Posterior cingulate gyrus (tissue), 11 donors: ENCODE measurements at regions not wholly inside any gene's neighbourhood (a gene's known extent, or its start where the extent isn't known, plus 50 kb on each side); places are given as distances from the start of the nearest gene placed in this dataset.
A peak's percentile ranks its signal among the peaks of the same experiment; 100 is the strongest.
"Not testable (repeated sequence)": the region's sequence is repeated elsewhere in the genome, so short reads cannot be mapped to it uniquely, and the experiment has no call there.

Experiments
- DNase-seq, 10 donors: peaks; one replicate each; pipeline versions ENCODE4 v3.0.0 to v3.0.0-alpha.2; 2020 to 2021; ENCODE audit warnings: mixed read lengths in 3 of 10
- intact Hi-C: fragments of 100-400 bp; cut with DNase I; formaldehyde crosslinking; loops from one replicate; pipeline ENCODE4 v1.15.1; 2023

DNA sequence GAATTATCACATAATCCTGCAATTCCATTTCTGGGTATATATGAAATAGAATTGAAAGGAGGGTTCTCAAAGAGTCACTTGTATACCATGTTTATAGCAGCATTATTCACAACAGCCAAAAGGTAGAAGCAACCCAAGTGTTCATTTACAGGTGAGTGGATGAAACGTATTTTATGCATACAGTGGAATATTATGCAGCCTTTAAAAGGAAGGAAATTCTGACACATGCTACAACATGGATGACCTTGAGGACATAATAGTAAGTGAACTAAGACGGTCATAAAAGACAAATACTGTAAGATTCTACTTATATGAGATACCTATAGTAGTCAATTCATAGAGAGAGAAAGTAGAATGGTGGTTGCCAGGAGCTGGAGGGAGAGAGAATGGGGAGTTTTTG is 110.8 kb upstream of the LIPC start:
- DNase-seq, result no peak
- intact Hi-C loops, result no loop called here

DNA sequence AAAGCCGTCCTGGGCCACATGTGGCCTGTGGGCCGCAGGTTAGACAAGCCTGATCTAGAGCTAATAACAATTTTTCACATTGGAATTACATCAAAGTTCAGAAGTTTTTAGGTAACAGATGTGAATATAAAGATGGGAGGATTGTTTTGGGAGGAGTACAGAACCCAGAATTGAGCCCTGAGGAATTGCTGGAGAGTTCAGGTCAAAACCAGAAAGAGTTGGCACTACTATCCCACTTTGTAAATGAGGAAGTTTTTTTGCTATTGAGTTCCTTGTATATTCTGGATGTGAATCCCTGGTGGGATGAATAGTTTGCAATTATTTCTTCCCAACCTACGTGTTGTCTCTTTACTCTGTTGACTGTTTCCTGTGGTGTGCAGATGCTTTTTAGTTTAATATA is 109.5 kb upstream of the LIPC start:
- intact Hi-C loops, result no loop called here

DNA sequence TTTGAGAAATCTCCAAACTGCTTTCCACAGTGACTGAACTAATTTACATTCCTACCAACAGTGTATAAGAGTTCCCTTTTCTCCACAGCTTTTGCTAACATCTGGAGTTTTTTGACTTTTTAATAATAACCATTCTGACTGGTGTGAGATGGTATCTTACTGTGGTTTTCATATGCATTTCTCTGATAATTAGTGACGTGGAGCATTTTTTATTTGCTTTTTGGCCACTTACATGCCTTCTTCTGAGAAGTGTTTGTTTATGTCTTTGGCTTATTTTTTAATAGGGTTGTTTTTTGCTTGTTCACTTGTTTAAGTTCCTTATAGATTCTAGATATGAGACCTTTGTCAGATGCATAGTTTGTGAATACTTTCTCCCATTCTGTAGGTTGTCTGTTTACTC is 108.5 kb upstream of the LIPC start:
- DNase-seq, intact Hi-C loops: not testable (repeated sequence)

More for the DNA sequence above, 109.5 kb upstream of the LIPC start:
- no peak for DNase-seq

- intact Hi-C loops, result no loop called here
- DNase-seq, result no peak
These were observed 107.3 kb upstream of the LIPC start for GRCh38 chr15:58324533-58324932.

DNA sequence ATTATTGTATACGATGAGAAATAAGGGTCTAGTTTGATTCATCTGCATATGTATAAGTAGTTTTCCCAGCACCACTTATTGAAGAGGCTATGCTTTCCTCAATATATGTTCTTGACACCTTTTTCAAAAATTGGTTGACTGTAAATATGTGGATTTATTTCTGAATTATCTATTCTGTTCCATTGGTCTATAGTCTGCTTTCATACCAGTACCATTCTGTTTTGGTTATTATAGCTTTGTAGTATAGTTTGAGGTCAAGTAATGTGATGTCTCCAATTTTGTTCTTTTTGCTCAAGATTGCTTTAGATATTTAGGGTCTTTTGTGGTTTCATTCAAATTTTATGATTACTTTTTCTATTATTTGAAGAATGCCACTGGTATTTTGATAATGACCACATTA is 103.8 kb upstream of the LIPC start:
- intact Hi-C loops, result no loop called here
- DNase-seq, result no peak

GRCh38 chr15:58329211-58329610 is 102.6 kb upstream of the LIPC start:
- intact Hi-C loops, result no loop called here
- no peak for DNase-seq

DNA sequence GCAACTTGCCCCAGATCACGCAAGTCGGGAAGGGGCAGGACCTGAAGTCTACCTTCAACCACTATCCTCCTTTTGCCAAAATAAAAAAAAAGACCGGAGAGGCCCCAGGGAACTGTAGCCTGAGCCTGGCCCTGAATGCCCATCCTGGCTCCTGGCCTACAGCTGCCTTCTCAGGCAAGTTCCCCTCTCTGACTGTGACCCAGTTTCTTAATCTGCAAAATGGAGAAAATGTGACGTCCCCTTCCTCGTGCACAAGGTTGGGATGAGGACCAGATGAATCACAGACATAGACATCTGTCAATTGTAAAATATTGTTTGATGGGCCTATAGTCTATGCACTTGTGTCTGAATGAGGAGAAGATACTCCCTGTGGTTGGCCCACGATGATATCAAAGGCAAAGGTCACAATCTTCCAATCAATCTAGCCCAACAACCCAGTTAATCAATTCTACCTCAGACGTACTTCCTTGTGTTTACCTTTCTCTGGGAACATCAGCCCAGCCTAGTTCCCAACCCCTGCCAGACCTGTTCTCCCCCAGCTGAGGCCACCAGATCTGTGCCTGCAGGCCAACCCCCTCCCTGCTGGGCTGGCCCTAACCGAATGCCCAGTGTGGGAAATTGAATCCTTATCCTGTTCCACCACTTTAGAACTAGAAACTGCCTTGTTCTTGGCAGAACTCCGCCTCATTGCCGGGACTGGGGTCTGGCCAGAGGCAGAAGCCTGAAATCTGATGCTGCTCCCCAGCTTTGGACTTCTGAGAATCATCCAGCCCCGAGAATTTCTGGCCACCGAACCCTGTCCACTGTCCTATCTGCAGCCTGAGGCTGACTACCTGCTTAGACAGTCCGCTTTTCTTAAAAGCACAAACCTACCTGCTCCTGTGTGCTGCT is 101.8 kb upstream of the LIPC start:
- no peak for DNase-seq
- intact Hi-C loops, result no loop called here

DNA sequence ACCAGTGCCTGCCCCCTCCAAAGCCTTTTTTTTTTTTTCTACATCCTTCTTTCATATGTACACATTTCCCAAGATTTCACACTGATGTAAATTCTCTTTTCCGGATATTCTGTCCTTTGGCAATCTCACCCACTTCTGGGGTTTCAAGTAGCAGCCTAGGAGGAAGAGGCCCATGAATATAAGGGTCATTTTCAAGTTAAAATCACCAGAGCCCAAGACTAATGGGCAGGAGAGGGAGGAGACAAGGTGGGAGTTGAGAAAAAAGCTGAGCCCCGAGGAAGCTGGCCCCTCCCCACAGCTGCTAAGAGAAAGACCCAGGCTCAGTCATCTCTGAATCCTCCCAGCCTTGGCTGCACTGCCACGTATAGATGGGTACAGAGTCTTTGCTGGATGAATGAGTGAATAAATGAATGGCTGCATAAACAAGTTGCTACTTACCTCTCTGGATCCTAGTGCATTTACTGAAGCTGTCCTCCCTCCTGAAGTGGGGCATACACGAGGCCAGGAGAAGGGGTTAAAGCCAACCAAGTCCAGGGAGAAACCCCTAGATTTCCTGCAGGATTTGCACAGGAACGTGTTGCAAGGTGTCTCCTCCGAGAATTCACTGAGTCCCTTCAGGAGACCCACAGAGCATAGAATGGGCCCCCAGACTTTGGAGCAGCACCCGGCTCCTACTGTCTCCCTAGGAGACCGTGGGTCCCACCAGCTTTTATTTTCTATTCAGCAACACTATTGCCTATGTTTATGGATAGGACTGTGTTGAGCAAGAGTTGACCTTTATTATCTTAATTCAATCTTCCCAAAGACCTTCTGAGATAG is 100.8 kb upstream of the LIPC start:
- no peak for DNase-seq
- intact Hi-C loops, result no loop called here

- peak in 1 of 10 donors; percentile 82 for DNase-seq
- intact Hi-C loops, result no loop called here
These were observed 100.3 kb upstream of the LIPC start for GRCh38 chr15:58331560-58331912.

- intact Hi-C loops, result no loop called here
- DNase-seq, result peak; percentile 71 to 97 (median 86)
These were observed 99.7 kb upstream of the LIPC start for GRCh38 chr15:58331913-58332675.

DNA sequence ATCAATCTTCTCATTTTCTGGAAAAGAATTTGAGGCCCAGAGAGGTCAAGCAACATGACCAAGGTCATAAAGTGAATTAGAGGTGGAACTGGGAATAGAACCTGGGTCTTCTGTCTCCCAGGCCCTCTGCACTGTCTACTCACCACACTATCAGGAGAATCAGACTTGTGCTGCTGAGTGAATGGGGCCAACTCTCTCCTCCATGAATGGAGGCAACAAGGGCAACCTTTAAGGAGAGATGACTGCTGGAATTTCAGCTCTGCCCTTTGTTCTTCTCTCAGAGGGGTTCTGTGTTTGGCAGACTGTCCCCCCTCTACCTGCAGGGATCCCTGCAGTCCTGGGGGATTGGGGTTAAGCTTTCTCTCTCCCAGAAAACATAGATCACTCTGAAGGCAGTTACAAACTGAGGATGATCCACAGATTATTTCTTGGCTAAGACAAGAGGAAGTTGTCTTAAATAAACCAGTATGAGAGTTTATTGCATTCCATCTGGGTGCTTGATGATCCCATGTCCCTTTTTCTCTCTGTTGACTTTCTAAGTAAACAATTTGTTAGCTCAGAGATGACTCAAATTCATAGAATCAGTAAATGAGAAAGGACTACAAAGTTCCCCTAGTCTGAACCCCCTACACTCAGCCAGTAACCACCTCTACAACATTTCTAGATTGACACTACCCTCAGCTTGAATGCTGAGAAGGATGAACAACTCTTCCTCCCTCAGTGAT is 99.0 kb upstream of the LIPC start:
- DNase-seq, result no peak
- intact Hi-C loops, result no loop called here

DNA sequence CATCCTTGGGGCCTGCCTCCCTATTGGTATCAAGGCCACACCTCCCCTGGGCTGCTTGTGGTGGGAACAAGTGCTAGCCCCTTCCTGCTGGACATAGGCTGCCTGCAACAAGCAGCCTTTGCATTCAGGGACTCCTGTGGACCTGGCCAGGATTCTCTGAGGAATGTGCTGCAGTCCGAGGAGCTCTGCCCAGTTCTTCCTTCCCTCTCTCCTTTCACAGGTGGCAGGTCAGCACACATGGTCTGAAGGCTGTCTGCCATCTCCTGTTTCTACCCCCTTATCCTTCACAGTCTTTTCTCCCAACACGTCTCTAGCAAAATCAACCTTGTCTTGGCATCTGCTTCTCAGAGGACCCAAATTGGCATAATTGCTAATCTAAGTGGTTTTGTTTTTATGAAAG is 97.0 kb upstream of the LIPC start:
- no peak for DNase-seq
- intact Hi-C loops, result no loop called here

DNA sequence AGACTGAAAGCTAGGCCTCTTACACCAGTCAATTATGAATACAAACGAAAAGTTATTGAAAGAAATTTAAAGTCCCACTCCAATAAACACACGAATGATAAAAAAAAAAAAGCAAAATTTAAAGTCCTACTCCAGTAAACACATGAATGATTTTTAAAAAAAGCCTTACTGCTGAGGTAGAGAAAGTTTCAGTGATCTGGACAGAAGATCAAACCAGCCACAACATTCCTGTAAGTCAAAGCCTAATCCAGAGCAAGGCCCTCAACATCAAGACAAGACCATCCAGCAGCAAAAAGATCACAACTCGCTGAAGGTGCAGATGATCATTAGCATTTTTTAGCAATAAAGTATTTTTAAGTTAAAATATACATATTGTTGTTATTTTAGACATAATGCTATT is 95.6 kb upstream of the LIPC start:
- intact Hi-C loops, result no loop called here
- no peak for DNase-seq

- intact Hi-C loops, result no loop called here
These were observed 91.6 kb upstream of the LIPC start for GRCh38 chr15:58340176-58340575.

GRCh38 chr15:58342508-58342907 is 89.3 kb upstream of the LIPC start:
- intact Hi-C loops, result no loop called here
- no peak for DNase-seq

More at GRCh38 chr15:58340176-58340575, 91.6 kb upstream of the LIPC start:
- DNase-seq, result no peak

- no peak for DNase-seq
- intact Hi-C loops, result no loop called here
These were observed 87.3 kb upstream of the LIPC start for GRCh38 chr15:58344213-58345070.

DNA sequence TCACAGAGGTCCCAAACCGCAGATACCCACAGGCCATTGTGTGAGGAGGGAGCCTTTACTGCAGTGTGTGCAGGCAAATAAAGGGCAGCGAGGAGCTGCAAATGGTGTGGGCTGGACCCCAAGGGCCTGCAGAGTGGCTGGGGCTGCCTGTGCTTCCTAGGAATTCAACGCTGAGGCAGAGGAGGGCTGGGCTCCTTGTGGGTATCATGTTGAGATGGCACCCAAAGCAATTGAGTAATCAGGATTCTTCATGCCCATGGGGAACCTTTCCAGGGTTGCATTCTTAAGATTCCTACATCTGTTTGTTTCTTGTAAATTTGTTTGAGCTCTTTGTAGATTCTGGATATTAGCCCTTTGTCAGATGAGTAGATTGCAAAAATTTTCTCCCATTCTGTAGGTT is 85.4 kb upstream of the LIPC start:
- no peak for DNase-seq
- intact Hi-C loops, result no loop called here

- DNase-seq, result no peak
- intact Hi-C loops, result no loop called here
These were observed 83.5 kb upstream of the LIPC start for GRCh38 chr15:58348095-58348812.
